WTC11 (cell line): ENCODE measurements at regions not wholly inside any gene's neighbourhood (a gene's known extent, or its start where the extent isn't known, plus 50 kb on each side); places are given as distances from the start of the nearest gene placed in this dataset.

Source experiments
- ATF1 ChIP-seq: sonication (generic); formaldehyde crosslinking; IDR thresholded peaks from 2 replicates; pipeline ENCODE4 v1.8.1; 2023; ENCODE audit warnings: mild to moderate bottlenecking, moderate library complexity, missing genetic modification reagents
- CREM ChIP-seq: sonication (generic); formaldehyde crosslinking; IDR thresholded peaks from 2 replicates; pipeline ENCODE4 v1.8.1; 2022; ENCODE audit warnings: mild to moderate bottlenecking, missing genetic modification reagents, moderate library complexity
- GRHL2 ChIP-seq: fragments of 250-450 bp; sonication (Bioruptor Pico); IDR thresholded peaks from 2 replicates; pipeline ENCODE4 v1.8.0; 2022; ENCODE audit warnings: mild to moderate bottlenecking, moderate library complexity; ENCODE audit not compliant: insufficient replicate concordance, severe bottlenecking
- SMAD3 ChIP-seq: sonication (generic); formaldehyde crosslinking; IDR thresholded peaks from 2 replicates; pipeline ENCODE4 v1.8.0; 2022; ENCODE audit warnings: missing genetic modification reagents, mild to moderate bottlenecking, borderline replicate concordance
- ZNF121 ChIP-seq: sonication (generic); formaldehyde crosslinking; IDR thresholded peaks from 2 replicates; pipeline ENCODE4 v1.8.0; 2023; ENCODE audit warnings: missing genetic modification reagents
- ZNF317 ChIP-seq: sonication (generic); formaldehyde crosslinking; IDR thresholded peaks from 2 replicates; pipeline ENCODE4 v1.8.1; 2023; ENCODE audit warnings: low read depth, mild to moderate bottlenecking, moderate library complexity, missing genetic modification reagents, borderline replicate concordance
- ZNF396 ChIP-seq: fragments of 250-450 bp; sonication (Bioruptor Pico); IDR thresholded peaks from 2 replicates; pipeline ENCODE4 v1.8.0; 2021; ENCODE audit warnings: mild to moderate bottlenecking, moderate library complexity, borderline replicate concordance
- TF ChIP-seq, protein P1 (sequence below): fragments of 200-600 bp; IDR thresholded peaks from 2 replicates; pipeline ENCODE4 v1.8.0; 2022; ENCODE audit warnings: antibody characterized with exemption
- TF ChIP-seq, protein P2 (sequence below): sonication (generic); formaldehyde crosslinking; IDR thresholded peaks from 2 replicates; pipeline ENCODE4 v1.8.1; 2023; ENCODE audit warnings: mild to moderate bottlenecking, missing genetic modification reagents, moderate library complexity
- TF ChIP-seq, protein P3 (sequence below): sonication (generic); formaldehyde crosslinking; IDR thresholded peaks from 2 replicates; pipeline ENCODE4 v1.8.0; 2022; ENCODE audit warnings: mild to moderate bottlenecking, missing genetic modification reagents
- TF ChIP-seq, protein P4 (sequence below): sonication (generic); formaldehyde crosslinking; IDR thresholded peaks from 2 replicates; pipeline ENCODE4 v1.8.0; 2022; ENCODE audit warnings: mild to moderate bottlenecking, missing genetic modification reagents

DNA sequence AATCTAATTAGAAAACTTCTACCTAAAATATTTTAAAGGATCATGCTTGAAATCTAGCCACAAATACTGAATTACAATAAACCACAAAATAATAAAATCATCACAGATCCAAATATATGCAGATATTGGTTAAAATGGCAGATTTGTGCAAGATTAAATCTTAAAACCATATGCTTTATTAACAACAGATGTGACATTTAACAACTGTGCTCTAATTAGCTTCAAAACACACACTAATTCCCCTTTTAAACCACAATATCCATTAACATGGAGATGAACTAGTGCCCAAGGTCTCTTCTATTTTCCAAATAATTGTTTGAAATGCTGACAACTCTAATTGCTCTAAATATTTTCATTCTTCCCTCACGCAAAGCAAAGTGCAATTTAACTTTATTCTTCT, 1530.3 kb downstream of the SI start:
- TF ChIP-seq, protein P1, sequence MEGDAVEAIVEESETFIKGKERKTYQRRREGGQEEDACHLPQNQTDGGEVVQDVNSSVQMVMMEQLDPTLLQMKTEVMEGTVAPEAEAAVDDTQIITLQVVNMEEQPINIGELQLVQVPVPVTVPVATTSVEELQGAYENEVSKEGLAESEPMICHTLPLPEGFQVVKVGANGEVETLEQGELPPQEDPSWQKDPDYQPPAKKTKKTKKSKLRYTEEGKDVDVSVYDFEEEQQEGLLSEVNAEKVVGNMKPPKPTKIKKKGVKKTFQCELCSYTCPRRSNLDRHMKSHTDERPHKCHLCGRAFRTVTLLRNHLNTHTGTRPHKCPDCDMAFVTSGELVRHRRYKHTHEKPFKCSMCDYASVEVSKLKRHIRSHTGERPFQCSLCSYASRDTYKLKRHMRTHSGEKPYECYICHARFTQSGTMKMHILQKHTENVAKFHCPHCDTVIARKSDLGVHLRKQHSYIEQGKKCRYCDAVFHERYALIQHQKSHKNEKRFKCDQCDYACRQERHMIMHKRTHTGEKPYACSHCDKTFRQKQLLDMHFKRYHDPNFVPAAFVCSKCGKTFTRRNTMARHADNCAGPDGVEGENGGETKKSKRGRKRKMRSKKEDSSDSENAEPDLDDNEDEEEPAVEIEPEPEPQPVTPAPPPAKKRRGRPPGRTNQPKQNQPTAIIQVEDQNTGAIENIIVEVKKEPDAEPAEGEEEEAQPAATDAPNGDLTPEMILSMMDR, result no peak
- TF ChIP-seq, protein P2, sequence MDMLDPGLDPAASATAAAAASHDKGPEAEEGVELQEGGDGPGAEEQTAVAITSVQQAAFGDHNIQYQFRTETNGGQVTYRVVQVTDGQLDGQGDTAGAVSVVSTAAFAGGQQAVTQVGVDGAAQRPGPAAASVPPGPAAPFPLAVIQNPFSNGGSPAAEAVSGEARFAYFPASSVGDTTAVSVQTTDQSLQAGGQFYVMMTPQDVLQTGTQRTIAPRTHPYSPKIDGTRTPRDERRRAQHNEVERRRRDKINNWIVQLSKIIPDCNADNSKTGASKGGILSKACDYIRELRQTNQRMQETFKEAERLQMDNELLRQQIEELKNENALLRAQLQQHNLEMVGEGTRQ (CRISPR knock-in tag), result no peak
- TF ChIP-seq ATF1 (CRISPR knock-in tag) (no peak), SMAD3 (CRISPR knock-in tag) (no peak), CREM (CRISPR knock-in tag) (no peak), ZNF317 (CRISPR knock-in tag) (no peak), GRHL2 (no peak), ZNF396 (CRISPR knock-in tag) (no peak), ZNF121 (CRISPR knock-in tag) (no peak)
- TF ChIP-seq, protein P3, sequence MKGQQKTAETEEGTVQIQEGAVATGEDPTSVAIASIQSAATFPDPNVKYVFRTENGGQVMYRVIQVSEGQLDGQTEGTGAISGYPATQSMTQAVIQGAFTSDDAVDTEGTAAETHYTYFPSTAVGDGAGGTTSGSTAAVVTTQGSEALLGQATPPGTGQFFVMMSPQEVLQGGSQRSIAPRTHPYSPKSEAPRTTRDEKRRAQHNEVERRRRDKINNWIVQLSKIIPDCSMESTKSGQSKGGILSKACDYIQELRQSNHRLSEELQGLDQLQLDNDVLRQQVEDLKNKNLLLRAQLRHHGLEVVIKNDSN (CRISPR knock-in tag), result no peak
- TF ChIP-seq, protein P4, sequence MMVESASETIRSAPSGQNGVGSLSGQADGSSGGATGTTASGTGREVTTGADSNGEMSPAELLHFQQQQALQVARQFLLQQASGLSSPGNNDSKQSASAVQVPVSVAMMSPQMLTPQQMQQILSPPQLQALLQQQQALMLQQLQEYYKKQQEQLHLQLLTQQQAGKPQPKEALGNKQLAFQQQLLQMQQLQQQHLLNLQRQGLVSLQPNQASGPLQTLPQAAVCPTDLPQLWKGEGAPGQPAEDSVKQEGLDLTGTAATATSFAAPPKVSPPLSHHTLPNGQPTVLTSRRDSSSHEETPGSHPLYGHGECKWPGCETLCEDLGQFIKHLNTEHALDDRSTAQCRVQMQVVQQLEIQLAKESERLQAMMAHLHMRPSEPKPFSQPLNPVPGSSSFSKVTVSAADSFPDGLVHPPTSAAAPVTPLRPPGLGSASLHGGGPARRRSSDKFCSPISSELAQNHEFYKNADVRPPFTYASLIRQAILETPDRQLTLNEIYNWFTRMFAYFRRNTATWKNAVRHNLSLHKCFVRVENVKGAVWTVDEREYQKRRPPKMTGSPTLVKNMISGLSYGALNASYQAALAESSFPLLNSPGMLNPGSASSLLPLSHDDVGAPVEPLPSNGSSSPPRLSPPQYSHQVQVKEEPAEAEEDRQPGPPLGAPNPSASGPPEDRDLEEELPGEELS, result no peak
